Ishikawa (cell line): ENCODE measurements at regions not wholly inside any gene's neighbourhood (a gene's known extent, or its start where the extent isn't known, plus 50 kb on each side); places are given as distances from the start of the nearest gene placed in this dataset.

Experiments
- CEBPB ChIP-seq: IDR thresholded peaks from 2 replicates; pipeline ENCODE4 v1.6.1; 2012
- CREB1 ChIP-seq: IDR thresholded peaks from 2 replicates; pipeline ENCODE4 v1.6.1; 2012; ENCODE audit warnings: low read depth
- EGR1 ChIP-seq: IDR thresholded peaks from 2 replicates; pipeline ENCODE4 v1.6.1; 2012
- EP300 ChIP-seq: IDR thresholded peaks from 2 replicates; pipeline ENCODE4 v1.6.1; 2012; ENCODE audit warnings: borderline replicate concordance
- NFIC ChIP-seq: IDR thresholded peaks from 2 replicates; pipeline ENCODE4 v1.6.1; 2012
- RAD21 ChIP-seq: IDR thresholded peaks from 2 replicates; pipeline ENCODE4 v1.6.1; 2012; ENCODE audit warnings: low read depth
- TAF1 ChIP-seq: IDR thresholded peaks from 2 replicates; pipeline ENCODE4 v1.6.1; 2012; ENCODE audit warnings: low read depth, mild to moderate bottlenecking
- YY1 ChIP-seq: IDR thresholded peaks from 2 replicates; pipeline ENCODE4 v1.6.1; 2012; ENCODE audit warnings: low read depth
- TF ChIP-seq, protein P1 (sequence below): IDR thresholded peaks from 2 replicates; pipeline ENCODE4 v1.6.1; 2012; ENCODE audit warnings: low read depth, mild to moderate bottlenecking
- TF ChIP-seq, protein P2 (sequence below): IDR thresholded peaks from 2 replicates; pipeline ENCODE4 v1.6.1; 2012
- TF ChIP-seq, protein P3 (sequence below): IDR thresholded peaks from 2 replicates; pipeline ENCODE4 v1.6.1; 2012

DNA sequence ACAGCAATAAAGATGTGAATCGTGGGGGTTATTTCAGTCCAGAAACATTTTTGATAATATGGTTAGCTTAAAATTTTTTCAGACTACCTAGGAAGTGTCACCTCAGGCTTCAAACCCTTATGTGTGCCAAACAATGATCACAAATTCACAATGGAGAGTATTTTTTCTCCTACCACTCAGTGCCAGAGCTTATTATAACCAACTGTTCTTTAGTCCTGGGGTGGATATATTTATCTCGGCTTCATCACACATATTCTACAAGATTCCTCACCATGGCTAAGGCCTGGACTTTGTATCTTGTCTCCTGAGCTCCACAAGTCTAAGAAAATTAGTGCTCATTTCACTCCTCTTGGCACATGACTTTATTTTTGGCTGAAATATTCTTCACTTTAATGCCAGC, 629.1 kb downstream of the RWDD3 start:
- TF ChIP-seq TAF1, result no peak
- TF ChIP-seq EP300, result no peak
- TF ChIP-seq, protein P1, sequence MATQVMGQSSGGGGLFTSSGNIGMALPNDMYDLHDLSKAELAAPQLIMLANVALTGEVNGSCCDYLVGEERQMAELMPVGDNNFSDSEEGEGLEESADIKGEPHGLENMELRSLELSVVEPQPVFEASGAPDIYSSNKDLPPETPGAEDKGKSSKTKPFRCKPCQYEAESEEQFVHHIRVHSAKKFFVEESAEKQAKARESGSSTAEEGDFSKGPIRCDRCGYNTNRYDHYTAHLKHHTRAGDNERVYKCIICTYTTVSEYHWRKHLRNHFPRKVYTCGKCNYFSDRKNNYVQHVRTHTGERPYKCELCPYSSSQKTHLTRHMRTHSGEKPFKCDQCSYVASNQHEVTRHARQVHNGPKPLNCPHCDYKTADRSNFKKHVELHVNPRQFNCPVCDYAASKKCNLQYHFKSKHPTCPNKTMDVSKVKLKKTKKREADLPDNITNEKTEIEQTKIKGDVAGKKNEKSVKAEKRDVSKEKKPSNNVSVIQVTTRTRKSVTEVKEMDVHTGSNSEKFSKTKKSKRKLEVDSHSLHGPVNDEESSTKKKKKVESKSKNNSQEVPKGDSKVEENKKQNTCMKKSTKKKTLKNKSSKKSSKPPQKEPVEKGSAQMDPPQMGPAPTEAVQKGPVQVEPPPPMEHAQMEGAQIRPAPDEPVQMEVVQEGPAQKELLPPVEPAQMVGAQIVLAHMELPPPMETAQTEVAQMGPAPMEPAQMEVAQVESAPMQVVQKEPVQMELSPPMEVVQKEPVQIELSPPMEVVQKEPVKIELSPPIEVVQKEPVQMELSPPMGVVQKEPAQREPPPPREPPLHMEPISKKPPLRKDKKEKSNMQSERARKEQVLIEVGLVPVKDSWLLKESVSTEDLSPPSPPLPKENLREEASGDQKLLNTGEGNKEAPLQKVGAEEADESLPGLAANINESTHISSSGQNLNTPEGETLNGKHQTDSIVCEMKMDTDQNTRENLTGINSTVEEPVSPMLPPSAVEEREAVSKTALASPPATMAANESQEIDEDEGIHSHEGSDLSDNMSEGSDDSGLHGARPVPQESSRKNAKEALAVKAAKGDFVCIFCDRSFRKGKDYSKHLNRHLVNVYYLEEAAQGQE, result no peak
- TF ChIP-seq NFIC, result no peak
- TF ChIP-seq RAD21, result no peak
- TF ChIP-seq, protein P2, sequence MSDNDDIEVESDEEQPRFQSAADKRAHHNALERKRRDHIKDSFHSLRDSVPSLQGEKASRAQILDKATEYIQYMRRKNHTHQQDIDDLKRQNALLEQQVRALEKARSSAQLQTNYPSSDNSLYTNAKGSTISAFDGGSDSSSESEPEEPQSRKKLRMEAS, result no peak
- TF ChIP-seq, protein P3, sequence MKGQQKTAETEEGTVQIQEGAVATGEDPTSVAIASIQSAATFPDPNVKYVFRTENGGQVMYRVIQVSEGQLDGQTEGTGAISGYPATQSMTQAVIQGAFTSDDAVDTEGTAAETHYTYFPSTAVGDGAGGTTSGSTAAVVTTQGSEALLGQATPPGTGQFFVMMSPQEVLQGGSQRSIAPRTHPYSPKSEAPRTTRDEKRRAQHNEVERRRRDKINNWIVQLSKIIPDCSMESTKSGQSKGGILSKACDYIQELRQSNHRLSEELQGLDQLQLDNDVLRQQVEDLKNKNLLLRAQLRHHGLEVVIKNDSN, result no peak
- TF ChIP-seq CEBPB, result no peak
- TF ChIP-seq YY1, result no peak
- TF ChIP-seq CREB1, result no peak
- no peak for TF ChIP-seq EGR1
